ENCODE measurements at regions not wholly inside any gene's neighbourhood (a gene's known extent, or its start where the extent isn't known, plus 50 kb on each side); places are given as distances from the start of the nearest gene placed in this dataset.

DNA sequence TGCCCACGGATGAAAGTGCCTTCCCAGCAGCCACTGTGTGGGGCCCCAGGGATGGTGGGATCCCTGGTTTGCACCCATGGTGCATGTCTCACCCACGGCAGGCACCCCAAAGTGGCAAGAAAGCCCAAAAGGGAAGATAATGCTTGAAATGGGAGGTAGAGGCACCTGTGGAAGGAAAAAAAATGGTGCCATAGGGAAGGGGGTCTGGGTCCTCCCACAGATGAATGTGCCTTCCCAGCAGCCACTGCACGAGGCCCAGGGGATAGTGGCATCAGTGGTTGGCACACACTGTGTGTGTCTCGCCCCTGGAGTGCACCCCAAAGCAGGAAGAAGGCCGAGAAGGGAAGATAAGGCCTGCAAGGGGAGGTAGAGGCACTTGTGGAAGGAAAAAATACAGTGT is 264.2 kb downstream of the ALG10 start:
- H3K4me3 Mint-ChIP-seq: no peak overlapping the region
- no peak overlapping the region for H3K27ac Mint-ChIP-seq
- no peaks in the 10 kb centered on the region for H3K4me1 Mint-ChIP-seq
- H3K9me3 Mint-ChIP-seq: peaks cover 31 to 32% of the 10 kb centered on the region in 2 donors
- H3K36me3 Mint-ChIP-seq: peaks cover 0 to 3% of the 10 kb centered on the region in 2 donors
- no peaks in the 10 kb centered on the region for H3K27me3 Mint-ChIP-seq
- DNase-seq (no peak), ATAC-seq (replicated peaks) (no peak)

DNA sequence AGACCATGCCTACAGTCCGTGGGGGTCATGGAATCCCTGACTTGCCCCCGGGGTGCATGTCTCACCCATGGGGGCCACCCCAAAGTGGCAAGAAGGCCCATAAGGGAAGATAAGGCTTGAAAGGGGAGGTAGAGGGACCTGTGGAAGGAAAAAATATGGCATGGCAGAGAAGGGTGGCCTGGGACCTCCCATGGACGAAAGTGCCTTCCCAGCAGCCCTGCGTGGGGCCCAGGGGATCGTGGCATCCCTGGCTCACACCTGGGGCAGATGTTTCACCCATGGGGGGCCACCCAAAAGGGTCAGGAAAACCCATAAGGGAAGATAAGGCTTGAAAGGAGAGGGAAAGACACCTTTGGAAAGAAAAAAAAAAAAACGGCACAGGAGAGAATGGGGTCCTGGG is 264.6 kb downstream of the ALG10 start:
- Mint-ChIP-seq H3K9me3 (peaks cover 31 to 32% of the 10 kb centered on the region in 2 donors), H3K27ac (no peak overlapping the region), H3K4me1 (no peaks in the 10 kb centered on the region), H3K36me3 (peaks cover 0 to 3% of the 10 kb centered on the region in 2 donors), H3K4me3 (no peak overlapping the region), H3K27me3 (no peaks in the 10 kb centered on the region)
- ATAC-seq (replicated peaks) (no peak), DNase-seq (no peak)

DNA sequence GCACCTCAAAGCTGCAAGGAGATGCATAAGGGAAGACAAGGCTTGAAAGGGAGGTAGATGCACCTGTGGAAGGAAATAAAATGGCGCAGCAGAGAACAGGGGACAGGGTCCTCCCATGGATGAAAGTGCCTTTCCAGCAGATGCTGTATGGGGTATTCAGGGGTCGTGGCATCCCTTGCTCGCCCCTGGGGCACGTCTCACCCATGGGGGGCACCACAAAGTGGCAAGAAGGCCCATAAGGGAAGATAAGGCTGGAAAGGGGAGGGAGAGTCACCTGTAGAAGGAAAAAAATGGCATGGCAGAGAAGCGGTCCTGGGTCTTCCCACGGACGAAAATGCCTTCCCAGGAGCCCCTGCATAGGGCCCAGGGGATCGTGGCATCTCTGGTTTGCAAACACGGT is 265.1 kb downstream of the ALG10 start:
- H3K4me1 Mint-ChIP-seq: no peaks in the 10 kb centered on the region
- peaks cover 3% of the 10 kb centered on the region in 2 donors for H3K36me3 Mint-ChIP-seq
- ATAC-seq (replicated peaks) (no peak), DNase-seq (no peak)
- peaks cover 32 to 37% of the 10 kb centered on the region in 2 donors for H3K9me3 Mint-ChIP-seq
- no peak overlapping the region for H3K4me3 Mint-ChIP-seq
- no peak overlapping the region for H3K27ac Mint-ChIP-seq
- H3K27me3 Mint-ChIP-seq: no peaks in the 10 kb centered on the region

DNA sequence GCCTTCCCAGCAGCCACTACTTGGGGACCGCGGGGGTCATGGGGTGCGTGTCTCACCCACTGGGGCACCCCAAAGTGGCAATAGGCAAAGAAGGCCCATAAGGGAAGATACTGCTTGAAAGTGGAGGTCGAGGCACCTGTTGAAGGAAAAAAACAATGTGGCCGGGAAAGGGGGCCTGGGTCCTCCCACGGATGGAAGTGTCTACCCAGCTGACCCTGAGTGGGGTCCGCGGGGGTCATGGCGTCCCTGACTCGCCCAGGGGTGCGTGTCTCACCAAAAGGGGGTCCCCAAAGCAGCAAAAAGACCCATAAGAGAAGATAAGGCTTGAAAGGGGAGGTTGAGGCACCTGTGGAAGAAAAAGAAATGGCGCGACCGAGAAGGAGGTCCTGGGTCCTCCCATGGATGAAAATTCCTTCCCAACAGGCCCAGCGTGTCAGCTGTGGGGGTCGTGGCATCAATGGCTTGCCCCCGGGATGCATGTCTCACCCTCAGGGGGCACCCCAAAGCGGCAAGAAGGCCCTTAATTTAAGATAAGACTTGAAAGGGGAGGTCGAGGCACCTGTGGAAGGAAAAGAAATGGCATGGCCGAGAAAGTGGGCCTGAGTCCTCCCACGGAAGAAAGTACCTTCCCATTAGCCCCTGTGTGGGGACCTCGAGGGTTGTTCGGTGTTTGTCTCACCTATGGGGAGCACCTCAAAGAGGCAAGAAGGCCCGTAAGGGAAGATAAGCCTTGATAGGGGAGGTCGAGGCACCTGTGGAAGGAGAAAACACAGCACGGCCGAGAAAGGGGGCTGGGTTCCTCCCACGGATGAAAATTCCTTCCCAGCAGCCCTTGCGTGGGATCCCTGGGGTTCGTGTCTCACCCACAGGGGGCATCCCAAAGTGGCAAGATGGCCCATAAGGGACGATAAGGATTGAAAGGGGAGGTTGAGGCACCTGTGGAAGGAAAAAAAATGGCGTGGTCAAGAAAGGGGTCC is 266.0 kb downstream of the ALG10 start:
- no peak for DNase-seq
- H3K9me3 Mint-ChIP-seq: peaks cover 37 to 44% of the 10 kb centered on the region in 2 donors
- H3K4me3 Mint-ChIP-seq: no peak overlapping the region
- ATAC-seq (replicated peaks): no peak
- H3K4me1 Mint-ChIP-seq: no peaks in the 10 kb centered on the region
- no peak overlapping the region for H3K27ac Mint-ChIP-seq
- peaks cover 3 to 4% of the 10 kb centered on the region in 2 donors for H3K36me3 Mint-ChIP-seq
- H3K27me3 Mint-ChIP-seq: no peaks in the 10 kb centered on the region

DNA sequence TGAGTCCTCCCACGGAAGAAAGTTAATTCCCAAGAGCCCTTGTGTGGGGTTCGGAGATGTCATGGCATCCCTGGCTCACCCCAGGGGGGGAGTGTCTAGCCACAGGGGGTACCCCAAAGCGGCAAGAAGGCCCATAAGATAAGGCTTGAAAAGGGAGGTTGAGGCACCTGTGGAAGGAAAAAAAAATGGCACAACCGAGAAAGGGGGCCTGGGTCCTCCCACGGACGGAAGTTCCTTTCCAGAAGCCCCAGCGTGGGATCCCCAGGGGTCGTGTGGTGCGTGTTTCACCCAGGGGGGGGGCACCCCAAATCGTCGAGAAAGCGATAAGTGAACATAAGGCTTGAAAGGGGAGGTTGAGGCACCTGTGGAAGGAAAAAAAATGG is 266.7 kb downstream of the ALG10 start:
- Mint-ChIP-seq H3K27me3 (no peaks in the 10 kb centered on the region), H3K4me1 (no peaks in the 10 kb centered on the region), H3K9me3 (peaks cover 38 to 45% of the 10 kb centered on the region in 2 donors), H3K4me3 (no peak overlapping the region), H3K27ac (no peak overlapping the region), H3K36me3 (peaks cover 3 to 4% of the 10 kb centered on the region in 2 donors)
- DNase-seq (no peak), ATAC-seq (replicated peaks) (no peak)

DNA sequence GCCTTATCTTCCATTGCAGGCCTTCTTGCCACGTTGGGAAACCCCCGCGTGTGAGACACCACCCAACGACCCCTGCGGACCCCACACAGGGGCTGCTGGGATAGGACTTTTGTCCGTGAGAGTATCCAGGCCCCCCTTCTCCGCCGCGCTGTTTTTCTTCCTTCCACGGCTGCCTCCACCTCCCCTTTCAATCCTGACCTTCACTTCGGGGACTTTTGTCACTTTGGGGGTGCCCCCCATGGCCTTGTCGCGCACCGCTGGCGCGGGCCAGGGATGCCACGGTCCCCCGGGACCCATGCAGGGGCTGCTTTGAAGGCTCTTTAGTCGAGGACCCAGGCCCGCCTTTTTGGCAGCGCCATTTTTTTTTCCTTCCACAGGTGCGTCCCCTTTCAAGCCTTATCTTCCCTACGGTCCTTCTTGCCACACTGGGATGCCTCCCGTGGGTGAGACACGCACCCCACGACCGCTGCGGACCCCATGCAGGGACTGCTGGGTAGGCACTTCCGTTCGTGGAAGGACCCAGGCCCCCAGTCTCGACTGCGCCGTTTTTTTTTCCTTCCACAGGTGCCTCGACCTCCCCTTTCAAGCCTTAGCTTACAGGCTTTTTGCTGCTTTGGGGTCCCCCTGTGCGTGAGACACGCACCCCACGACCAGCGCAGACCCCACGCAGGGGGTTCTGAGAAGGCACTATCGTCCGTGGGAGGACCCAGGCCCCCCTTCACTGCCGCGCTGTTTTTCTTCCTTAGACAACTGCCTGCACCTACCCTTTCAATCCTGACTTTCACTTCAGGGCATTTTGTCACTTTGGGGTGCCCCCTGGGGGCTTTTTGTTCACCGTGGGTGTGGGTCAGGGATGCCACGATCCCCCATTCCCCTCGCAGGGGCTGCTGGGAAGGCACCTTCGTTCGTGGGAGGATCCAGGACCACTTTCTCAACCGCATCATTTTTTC is 267.4 kb downstream of the ALG10 start:
- Mint-ChIP-seq H3K9me3 (peaks cover 38 to 45% of the 10 kb centered on the region in 2 donors), H3K27me3 (no peaks in the 10 kb centered on the region), H3K27ac (no peak overlapping the region), H3K4me1 (no peaks in the 10 kb centered on the region), H3K4me3 (no peak overlapping the region), H3K36me3 (peaks cover 3 to 4% of the 10 kb centered on the region in 2 donors)
- ATAC-seq (replicated peaks): no peak
- no peak for DNase-seq

DNA sequence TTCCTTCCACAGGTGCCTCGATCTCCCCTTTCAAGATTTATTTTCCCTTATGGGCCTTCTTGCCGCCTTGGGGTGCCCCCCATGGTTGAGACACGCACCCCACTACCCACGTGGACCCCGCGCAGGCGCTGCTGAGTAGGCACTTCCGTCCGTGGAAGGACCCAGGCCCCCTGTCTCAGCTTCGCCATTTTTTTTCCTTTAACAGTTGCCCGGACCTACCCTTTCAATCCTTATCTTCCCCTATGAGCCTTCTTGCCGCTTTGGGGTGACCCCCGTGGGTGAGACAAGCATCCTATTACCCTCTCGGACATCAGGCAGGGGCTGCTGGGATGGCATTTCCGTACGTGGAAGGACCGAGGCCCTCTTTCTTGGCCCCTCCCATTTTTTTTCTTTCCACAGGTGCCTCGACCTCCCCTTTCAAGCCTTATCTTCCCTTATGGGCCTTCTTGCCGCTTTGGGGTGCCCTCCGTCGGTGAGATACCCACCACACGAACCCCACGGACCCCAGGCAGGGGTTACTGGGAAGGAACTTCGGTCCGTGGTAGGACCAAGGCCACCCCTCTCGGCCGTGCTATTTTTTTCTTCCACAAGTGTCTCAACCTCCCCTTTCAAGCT is 268.2 kb downstream of the ALG10 start:
- Mint-ChIP-seq H3K27me3 (no peaks in the 10 kb centered on the region), H3K36me3 (peaks cover 3 to 4% of the 10 kb centered on the region in 2 donors), H3K4me3 (no peak overlapping the region), H3K9me3 (peaks cover 41 to 44% of the 10 kb centered on the region in 2 donors), H3K27ac (no peak overlapping the region), H3K4me1 (no peaks in the 10 kb centered on the region)
- ATAC-seq (replicated peaks) (no peak), DNase-seq (no peak)

DNA sequence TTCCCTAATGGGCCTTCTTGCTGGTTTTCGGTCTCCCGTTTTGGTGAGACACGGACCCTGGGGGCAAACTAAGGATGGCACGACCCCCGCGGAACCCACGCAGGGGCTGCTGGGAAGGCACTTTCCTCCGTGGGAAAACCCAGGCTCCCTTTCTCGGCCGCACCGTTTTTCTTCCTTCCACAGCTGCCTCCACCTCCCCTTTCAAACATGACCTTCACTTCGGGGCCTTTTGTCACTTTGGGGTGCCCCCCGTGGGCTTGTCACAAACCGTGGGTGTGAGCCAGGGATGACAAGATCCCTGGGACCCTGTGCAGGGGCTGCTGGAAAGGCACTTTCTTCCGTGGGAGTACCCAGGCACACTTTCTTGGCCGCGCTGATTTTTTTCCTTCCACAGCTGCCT is 268.7 kb downstream of the ALG10 start:
- Mint-ChIP-seq H3K4me3 (no peak overlapping the region), H3K27me3 (no peaks in the 10 kb centered on the region)
- no peak for ATAC-seq (replicated peaks)

DNA sequence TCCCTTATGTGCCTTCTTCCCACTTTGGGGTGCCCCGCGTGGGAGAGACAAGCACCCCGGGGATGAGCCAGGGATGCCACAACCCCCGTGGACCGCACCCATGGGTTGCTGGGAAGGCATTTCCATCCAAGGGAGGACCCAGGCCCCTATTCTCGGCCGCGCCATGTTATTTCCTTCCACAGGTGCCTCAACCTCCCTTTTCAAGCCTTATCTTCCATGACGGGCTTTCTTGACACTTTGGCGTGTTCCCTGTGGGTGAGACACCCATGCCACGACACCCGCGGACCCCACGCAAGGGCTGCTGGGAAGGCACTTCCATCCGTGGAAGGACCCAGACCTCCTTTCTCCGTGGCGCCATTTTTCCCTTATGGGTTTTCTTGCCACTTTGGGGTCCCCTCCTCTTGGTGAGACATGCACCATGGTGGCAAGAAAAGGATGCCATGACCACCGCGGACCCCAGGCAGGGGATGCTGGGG is 269.2 kb downstream of the ALG10 start:
- ATAC-seq (replicated peaks) (no peak), DNase-seq (no peak)
- no peaks in the 10 kb centered on the region for H3K27me3 Mint-ChIP-seq
- H3K36me3 Mint-ChIP-seq: peaks cover 3 to 4% of the 10 kb centered on the region in 2 donors
- H3K4me3 Mint-ChIP-seq: no peak overlapping the region
- H3K27ac Mint-ChIP-seq: no peak overlapping the region
- H3K9me3 Mint-ChIP-seq: peaks cover 34 to 40% of the 10 kb centered on the region in 2 donors
- no peaks in the 10 kb centered on the region for H3K4me1 Mint-ChIP-seq

More for the DNA sequence above, 268.7 kb downstream of the ALG10 start:
- Mint-ChIP-seq H3K9me3 (peaks cover 37 to 44% of the 10 kb centered on the region in 2 donors), H3K36me3 (peaks cover 3 to 4% of the 10 kb centered on the region in 2 donors), H3K4me1 (no peaks in the 10 kb centered on the region), H3K27ac (no peak overlapping the region)
- DNase-seq: no peak

DNA sequence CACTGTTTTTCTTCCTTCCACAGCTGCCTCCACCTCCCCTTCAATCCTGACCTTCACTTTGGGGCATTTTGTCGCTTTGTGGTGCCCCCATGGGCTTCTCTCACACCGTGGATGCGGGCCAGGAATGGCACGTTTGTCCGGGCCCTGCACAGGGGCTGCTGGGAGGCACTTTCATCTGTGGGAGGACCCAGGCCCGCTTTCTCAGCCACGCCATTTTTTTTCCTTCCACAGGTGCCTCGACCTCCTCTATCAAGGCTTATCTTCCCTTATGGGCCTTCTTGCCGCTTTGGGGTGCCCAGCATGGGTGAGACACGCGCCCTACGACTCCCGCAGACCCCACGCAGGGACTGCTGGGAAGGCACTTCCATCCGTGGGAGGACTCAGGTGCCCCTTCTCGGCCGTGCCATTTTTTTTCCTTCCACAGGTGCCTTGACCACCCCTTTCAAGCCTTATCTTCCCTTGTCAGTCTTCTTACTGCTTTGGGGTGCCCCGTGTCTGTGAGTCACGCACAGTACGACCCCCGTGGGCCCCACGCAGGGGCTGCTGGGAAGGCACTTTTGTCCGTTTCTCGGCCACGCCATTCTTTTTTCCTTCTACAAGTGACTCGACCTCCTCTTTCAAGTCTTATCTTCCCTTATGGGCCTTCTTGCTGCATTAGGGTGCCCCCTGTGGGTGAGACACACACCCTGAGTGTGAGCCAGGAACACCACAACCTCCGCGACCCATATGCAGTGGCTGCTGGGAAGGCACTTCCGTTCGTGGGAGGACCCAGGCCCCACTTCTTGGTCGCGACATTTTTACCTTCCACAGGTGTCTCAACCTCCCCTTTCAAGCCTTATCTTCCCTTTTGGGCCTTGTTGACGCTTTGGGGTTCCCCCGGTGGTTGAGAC is 270.7 kb downstream of the ALG10 start:
- Mint-ChIP-seq H3K4me3 (no peak overlapping the region), H3K4me1 (no peaks in the 10 kb centered on the region), H3K27me3 (no peaks in the 10 kb centered on the region), H3K36me3 (peaks cover 3 to 4% of the 10 kb centered on the region in 2 donors), H3K9me3 (peaks cover 31 to 32% of the 10 kb centered on the region in 2 donors), H3K27ac (no peak overlapping the region)
- DNase-seq (no peak), ATAC-seq (replicated peaks) (no peak)

DNA sequence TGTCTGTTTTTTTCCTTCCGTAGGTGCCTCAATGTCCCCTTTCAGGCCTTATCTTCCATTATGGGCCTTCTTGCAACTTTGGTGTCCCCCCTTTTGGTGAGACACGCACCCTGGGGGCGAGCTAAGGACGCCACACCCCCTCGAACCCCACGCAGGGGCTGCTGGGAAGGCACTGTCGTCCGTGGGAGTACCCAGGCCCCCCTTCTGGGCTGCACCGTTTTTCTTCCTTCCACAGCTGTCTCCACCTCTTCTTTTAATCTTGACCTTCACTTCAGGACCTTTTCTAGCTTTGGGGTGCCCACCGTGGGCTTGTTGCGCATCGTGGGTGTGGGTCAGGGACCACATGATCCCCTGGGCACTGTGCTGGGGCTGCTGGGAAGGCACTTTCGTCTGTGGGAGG is 271.8 kb downstream of the ALG10 start:
- Mint-ChIP-seq H3K27me3 (no peaks in the 10 kb centered on the region), H3K9me3 (peaks cover 35 to 38% of the 10 kb centered on the region in 2 donors), H3K36me3 (peaks cover 3 to 4% of the 10 kb centered on the region in 2 donors), H3K27ac (no peak overlapping the region), H3K4me1 (no peaks in the 10 kb centered on the region), H3K4me3 (no peak overlapping the region)
- DNase-seq (no peak), ATAC-seq (replicated peaks) (no peak)

DNA sequence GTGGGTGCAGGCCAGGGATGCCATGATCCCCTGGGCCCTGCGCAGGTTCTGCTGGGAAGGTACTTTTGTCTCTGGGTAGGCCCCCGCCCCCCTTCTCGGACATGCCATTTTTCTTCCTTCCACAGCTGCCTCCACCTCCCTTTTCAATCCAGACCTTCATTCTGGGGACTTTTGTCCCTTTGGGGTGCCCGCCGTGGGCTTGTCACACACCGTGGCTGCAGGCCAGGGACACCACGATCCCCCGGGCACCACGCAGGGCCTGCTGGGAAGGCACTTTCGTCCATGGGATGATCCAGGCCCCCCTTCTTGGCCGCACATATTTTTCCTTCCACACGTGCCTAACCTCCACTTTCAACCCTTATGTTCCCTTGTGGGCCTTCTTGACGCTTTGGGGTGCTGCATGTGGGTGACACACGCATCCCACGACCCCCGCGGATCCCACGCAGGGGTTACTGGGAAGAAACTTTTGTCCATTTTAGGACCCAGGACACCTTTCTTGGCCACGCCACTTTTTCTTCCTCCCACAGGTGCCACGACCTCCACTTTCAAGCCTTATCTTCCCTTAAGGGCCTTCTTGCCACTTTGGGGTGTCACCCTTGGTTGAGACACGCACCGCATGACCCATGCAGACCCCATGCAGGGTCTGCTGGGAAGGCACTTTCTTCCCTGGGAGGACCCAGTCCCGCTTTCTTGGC is 272.5 kb downstream of the ALG10 start:
- Mint-ChIP-seq H3K27ac (no peak overlapping the region), H3K27me3 (no peaks in the 10 kb centered on the region), H3K4me3 (no peak overlapping the region), H3K4me1 (no peaks in the 10 kb centered on the region), H3K9me3 (peaks cover 39 to 41% of the 10 kb centered on the region in 2 donors), H3K36me3 (peaks cover 3 to 4% of the 10 kb centered on the region in 2 donors)
- ATAC-seq (replicated peaks) (no peak), DNase-seq (no peak)
